IMR-90 (cell line): ENCODE measurements at regions not wholly inside any gene's neighbourhood (a gene's known extent, or its start where the extent isn't known, plus 50 kb on each side); places are given as distances from the start of the nearest gene placed in this dataset.

Source experiments
- BHLHE40 ChIP-seq: fragments of 150-350 bp; IDR thresholded peaks from 2 replicates; pipeline ENCODE4 v1.6.1; 2016; ENCODE audit warnings: mild to moderate bottlenecking, low read depth, low read length
- CEBPB ChIP-seq: IDR thresholded peaks from 2 replicates; pipeline ENCODE4 v1.6.1; 2012; ENCODE audit warnings: low read depth, low read length, improper control_type of control experiment
- FOS ChIP-seq: fragments of 150-350 bp; IDR thresholded peaks from 2 replicates; pipeline ENCODE4 v1.6.1; 2016; ENCODE audit warnings: low read depth, low read length
- MAFK ChIP-seq: IDR thresholded peaks from 2 replicates; pipeline ENCODE4 v1.6.1; 2012; ENCODE audit warnings: low read depth, low read length, improper control_type of control experiment
- MAZ ChIP-seq: IDR thresholded peaks from 2 replicates; pipeline ENCODE4 v1.6.1; 2012; ENCODE audit warnings: low read depth, mild to moderate bottlenecking, low read length, improper control_type of control experiment, moderate library complexity, borderline replicate concordance
- POLR2A ChIP-seq: IDR thresholded peaks from 2 replicates; pipeline ENCODE4 v1.6.1; 2012; ENCODE audit warnings: mild to moderate bottlenecking, low read depth, low read length
- RAD21 ChIP-seq: IDR thresholded peaks from 2 replicates; pipeline ENCODE4 v1.6.1; 2012; ENCODE audit warnings: low read length, improper control_type of control experiment
- RFX5 ChIP-seq: IDR thresholded peaks from 2 replicates; pipeline ENCODE4 v1.8.0; 2012; ENCODE audit warnings: low read depth, mild to moderate bottlenecking, low read length, moderate library complexity
- TF ChIP-seq, protein P1 (sequence below): conservative IDR thresholded peaks from 2 replicates; pipeline ENCODE4 v1.5.1; 2012; ENCODE audit warnings: mild to moderate bottlenecking, low read depth, low read length, improper control_type of control experiment
- TF ChIP-seq, protein P2 (sequence below): fragments of 150-350 bp; IDR thresholded peaks from 2 replicates; pipeline ENCODE4 v1.6.1; 2017; ENCODE audit warnings: mild to moderate bottlenecking, antibody characterized with exemption, low read length, low read depth

DNA sequence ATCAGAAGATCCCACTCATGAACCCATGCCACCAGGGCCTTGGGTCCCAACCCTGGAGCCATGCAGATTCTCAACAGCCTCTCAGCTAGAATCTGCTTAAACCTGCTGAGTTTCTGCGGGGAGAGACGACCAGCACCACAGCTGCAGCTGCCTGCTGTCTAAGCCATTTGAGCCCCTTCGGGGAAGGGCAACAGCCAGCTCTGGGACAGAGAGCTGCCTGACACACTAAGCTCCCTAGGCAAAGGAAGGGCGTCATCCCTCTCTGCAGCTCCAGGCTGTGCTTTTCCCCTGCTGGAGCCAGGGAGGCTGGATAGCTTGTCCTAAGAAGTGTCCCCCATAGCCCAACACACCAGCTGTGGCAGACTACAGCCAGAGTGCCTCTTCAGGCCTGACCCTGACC, 182.5 kb downstream of the OTOR start:
- TF ChIP-seq, protein P1, sequence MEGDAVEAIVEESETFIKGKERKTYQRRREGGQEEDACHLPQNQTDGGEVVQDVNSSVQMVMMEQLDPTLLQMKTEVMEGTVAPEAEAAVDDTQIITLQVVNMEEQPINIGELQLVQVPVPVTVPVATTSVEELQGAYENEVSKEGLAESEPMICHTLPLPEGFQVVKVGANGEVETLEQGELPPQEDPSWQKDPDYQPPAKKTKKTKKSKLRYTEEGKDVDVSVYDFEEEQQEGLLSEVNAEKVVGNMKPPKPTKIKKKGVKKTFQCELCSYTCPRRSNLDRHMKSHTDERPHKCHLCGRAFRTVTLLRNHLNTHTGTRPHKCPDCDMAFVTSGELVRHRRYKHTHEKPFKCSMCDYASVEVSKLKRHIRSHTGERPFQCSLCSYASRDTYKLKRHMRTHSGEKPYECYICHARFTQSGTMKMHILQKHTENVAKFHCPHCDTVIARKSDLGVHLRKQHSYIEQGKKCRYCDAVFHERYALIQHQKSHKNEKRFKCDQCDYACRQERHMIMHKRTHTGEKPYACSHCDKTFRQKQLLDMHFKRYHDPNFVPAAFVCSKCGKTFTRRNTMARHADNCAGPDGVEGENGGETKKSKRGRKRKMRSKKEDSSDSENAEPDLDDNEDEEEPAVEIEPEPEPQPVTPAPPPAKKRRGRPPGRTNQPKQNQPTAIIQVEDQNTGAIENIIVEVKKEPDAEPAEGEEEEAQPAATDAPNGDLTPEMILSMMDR, result no peak
- no peak for TF ChIP-seq FOS
- TF ChIP-seq MAFK, result no peak
- TF ChIP-seq MAZ, result no peak
- no peak for TF ChIP-seq CEBPB
- TF ChIP-seq RFX5, result no peak
- TF ChIP-seq RAD21, result no peak
- TF ChIP-seq BHLHE40, result no peak
- no peak for TF ChIP-seq POLR2A
- TF ChIP-seq, protein P2, sequence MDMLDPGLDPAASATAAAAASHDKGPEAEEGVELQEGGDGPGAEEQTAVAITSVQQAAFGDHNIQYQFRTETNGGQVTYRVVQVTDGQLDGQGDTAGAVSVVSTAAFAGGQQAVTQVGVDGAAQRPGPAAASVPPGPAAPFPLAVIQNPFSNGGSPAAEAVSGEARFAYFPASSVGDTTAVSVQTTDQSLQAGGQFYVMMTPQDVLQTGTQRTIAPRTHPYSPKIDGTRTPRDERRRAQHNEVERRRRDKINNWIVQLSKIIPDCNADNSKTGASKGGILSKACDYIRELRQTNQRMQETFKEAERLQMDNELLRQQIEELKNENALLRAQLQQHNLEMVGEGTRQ, result no peak
